GM12864 (cell line): ENCODE measurements at regions not wholly inside any gene's neighbourhood (a gene's known extent, or its start where the extent isn't known, plus 50 kb on each side); places are given as distances from the start of the nearest gene placed in this dataset.

Experiments
- DNase-seq: peaks from one replicate; pipeline ENCODE4 v3.0.0-alpha.2; 2011; ENCODE audit warnings: low read depth
- H3K4me3 ChIP-seq: 2 replicates; pipeline ENCODE4 v1.5.1; 2011; ENCODE audit warnings: mild to moderate bottlenecking, low read depth, low read length, control low read depth
- TF ChIP-seq, protein P1 (sequence below): IDR thresholded peaks from 2 replicates; pipeline ENCODE4 v1.5.1; 2011; ENCODE audit warnings: low read depth, mild to moderate bottlenecking, moderate library complexity, low read length, control low read depth, inconsistent platforms; ENCODE audit errors: missing control alignments

DNA sequence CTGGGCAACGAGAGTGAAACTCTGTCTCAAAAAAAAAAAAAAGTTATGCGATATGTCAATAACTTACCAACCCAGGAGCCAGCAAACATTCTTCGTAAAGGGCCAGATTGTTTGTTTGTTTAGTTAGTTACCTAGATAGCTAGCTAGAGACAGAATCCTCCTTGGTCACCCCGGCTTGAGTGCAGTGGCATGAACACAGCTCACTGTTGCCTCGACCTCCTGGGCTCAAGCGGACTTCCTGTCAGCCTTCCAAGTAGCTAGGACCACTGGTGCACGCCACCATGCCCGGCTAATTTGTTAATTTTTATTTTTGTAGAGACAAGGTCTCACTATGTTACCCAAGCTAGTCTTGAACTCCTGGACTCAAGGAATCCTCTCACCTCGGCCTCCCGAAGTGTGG lies 113.0 kb downstream of the LITAF start:
- no peak for DNase-seq
- H3K4me3 ChIP-seq = no peak overlapping the region
- TF ChIP-seq, protein P1, sequence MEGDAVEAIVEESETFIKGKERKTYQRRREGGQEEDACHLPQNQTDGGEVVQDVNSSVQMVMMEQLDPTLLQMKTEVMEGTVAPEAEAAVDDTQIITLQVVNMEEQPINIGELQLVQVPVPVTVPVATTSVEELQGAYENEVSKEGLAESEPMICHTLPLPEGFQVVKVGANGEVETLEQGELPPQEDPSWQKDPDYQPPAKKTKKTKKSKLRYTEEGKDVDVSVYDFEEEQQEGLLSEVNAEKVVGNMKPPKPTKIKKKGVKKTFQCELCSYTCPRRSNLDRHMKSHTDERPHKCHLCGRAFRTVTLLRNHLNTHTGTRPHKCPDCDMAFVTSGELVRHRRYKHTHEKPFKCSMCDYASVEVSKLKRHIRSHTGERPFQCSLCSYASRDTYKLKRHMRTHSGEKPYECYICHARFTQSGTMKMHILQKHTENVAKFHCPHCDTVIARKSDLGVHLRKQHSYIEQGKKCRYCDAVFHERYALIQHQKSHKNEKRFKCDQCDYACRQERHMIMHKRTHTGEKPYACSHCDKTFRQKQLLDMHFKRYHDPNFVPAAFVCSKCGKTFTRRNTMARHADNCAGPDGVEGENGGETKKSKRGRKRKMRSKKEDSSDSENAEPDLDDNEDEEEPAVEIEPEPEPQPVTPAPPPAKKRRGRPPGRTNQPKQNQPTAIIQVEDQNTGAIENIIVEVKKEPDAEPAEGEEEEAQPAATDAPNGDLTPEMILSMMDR = no peak

GRCh38 chr16:11474617-11475291 lies 112.0 kb downstream of the LITAF start:
- TF ChIP-seq, protein P1 = no peak
- DNase-seq = no peak
- H3K4me3 ChIP-seq = no peak overlapping the region

DNA sequence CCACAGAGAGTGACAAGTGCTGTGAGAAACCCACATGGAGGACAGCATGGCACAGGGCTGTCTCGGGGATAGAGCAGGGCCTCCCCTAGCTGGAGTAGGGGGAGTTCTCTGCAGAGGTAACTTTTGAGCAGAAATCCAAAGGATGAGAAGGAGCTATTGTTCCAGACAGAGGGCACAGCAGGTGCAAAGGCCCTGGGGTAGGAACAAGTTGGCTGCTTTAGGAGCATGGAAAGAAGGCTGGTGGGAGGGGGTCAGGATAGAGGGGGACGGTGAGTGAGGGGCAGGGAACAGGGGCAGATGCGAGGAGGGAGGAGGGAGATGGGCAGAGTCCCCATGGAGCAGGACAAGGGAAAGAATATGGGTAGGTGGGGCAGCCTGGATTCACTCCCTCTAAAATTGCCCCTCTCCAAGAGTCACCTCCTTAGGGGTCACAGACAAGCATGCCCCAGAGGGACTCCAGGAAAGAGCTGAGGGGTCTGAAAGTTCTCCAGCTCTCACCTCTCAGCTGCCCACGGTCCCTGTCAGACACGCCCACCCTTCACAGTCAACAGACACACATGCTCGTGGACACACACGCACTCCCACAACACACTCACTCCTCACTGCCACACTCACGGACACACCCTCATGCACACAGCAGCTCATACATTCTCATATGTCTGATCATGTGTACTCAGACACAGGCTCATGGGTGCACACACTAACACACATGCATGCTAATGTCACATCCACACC lies 110.7 kb downstream of the LITAF start:
- no peak overlapping the region for H3K4me3 ChIP-seq
- TF ChIP-seq, protein P1 = no peak
- DNase-seq = no peak

- TF ChIP-seq, protein P1 = no peak
- no peak for DNase-seq
- no peak overlapping the region for H3K4me3 ChIP-seq
Observed at GRCh38 chr16:11476676-11477075, 110.0 kb downstream of the LITAF start.

GRCh38 chr16:11478431-11479119 lies 108.1 kb downstream of the LITAF start:
- H3K4me3 ChIP-seq = no peak overlapping the region
- TF ChIP-seq, protein P1 = no peak
- DNase-seq = no peak

- H3K4me3 ChIP-seq = no peak overlapping the region
- TF ChIP-seq, protein P1 = no peak
- DNase-seq = no peak
Observed at GRCh38 chr16:11479916-11480315, 106.8 kb downstream of the LITAF start.
